Breast epithelium (tissue), 4 donors: ENCODE measurements at regions not wholly inside any gene's neighbourhood (a gene's known extent, or its start where the extent isn't known, plus 50 kb on each side); places are given as distances from the start of the nearest gene placed in this dataset.

Source experiments
- DNase-seq, 2 donors: peaks; one replicate each; pipeline ENCODE4 v3.0.0-alpha.2; 2019; ENCODE audit warnings: low spot score in 2 of 2
- H3K27ac ChIP-seq, 2 donors: fragments of 200-600 bp; sonication (generic) in 1 of 2; one replicate each; pipeline ENCODE4 v1.5.1; 2016 to 2019; ENCODE audit warnings: mild to moderate bottlenecking in 1 of 2
- H3K27me3 ChIP-seq, 2 donors: fragments of 200-600 bp; sonication (generic) in 1 of 2; one replicate each; pipeline versions ENCODE4 v1.5.1 to v1.6.0; 2017 to 2019; ENCODE audit warnings: control low read depth in 1 of 2, mild to moderate bottlenecking in 1 of 2
- H3K36me3 ChIP-seq: fragments of 200-600 bp; one replicate; pipeline ENCODE4 v1.5.1; 2019
- H3K4me1 ChIP-seq, 2 donors: fragments of 200-600 bp; sonication (generic); one replicate each; pipeline ENCODE4 v1.5.1; 2016 to 2019; ENCODE audit warnings: control low read depth in 1 of 2
- H3K4me3 ChIP-seq, 3 donors: fragments of 200-600 bp; sonication (generic); 1 replicate in 2 of 3; 2 replicates in 1 of 3; pipeline ENCODE4 v1.5.1; 2016 to 2019; ENCODE audit warnings: mild to moderate bottlenecking in 3 of 3, moderate library complexity in 2 of 3
- H3K9me3 ChIP-seq, 2 donors: fragments of 200-600 bp; sonication (generic) in 1 of 2; one replicate each; pipeline ENCODE4 v1.5.1; 2016 to 2019; ENCODE audit warnings: control low read depth in 1 of 2
- POLR2A ChIP-seq: fragments of 450-650 bp; IDR thresholded peaks from one replicate; pipeline ENCODE4 v1.6.1; 2016; ENCODE audit warnings: antibody characterized with exemption, mild to moderate bottlenecking, moderate library complexity
- POLR2AphosphoS5 ChIP-seq, 3 donors: sonication (generic); formaldehyde crosslinking; IDR thresholded peaks; one replicate each; pipeline ENCODE4 v1.6.1; 2017; ENCODE audit warnings: antibody characterized with exemption in 3 of 3
- intact Hi-C: fragments of 100-400 bp; cut with DNase I; formaldehyde crosslinking; loops from one replicate; pipeline ENCODE4 v1.15.1; 2023; ENCODE audit warnings: low total_unique reads
- TF ChIP-seq, protein P1 (sequence below), 3 donors: fragments of 450-650 bp; IDR thresholded peaks; one replicate each; pipeline ENCODE4 v1.5.1; 2016 to 2017; ENCODE audit warnings: antibody characterized with exemption in 3 of 3, mild to moderate bottlenecking in 3 of 3, moderate library complexity in 3 of 3

- H3K4me1 ChIP-seq = no peaks in the 10 kb centered on the region
- no peak overlapping the region for H3K27ac ChIP-seq
- H3K36me3 ChIP-seq = no peaks in the 10 kb centered on the region
- no peak overlapping the region for H3K4me3 ChIP-seq
- H3K27me3 ChIP-seq = no peaks in the 10 kb centered on the region
- intact Hi-C loops = loop anchor here (10.0 kb wide), 1 partner anchor 1826 kb away; no protein-coding TSS in a partner anchor
- no peak for DNase-seq
- H3K9me3 ChIP-seq = no peaks in the 10 kb centered on the region
- TF ChIP-seq, protein P1, sequence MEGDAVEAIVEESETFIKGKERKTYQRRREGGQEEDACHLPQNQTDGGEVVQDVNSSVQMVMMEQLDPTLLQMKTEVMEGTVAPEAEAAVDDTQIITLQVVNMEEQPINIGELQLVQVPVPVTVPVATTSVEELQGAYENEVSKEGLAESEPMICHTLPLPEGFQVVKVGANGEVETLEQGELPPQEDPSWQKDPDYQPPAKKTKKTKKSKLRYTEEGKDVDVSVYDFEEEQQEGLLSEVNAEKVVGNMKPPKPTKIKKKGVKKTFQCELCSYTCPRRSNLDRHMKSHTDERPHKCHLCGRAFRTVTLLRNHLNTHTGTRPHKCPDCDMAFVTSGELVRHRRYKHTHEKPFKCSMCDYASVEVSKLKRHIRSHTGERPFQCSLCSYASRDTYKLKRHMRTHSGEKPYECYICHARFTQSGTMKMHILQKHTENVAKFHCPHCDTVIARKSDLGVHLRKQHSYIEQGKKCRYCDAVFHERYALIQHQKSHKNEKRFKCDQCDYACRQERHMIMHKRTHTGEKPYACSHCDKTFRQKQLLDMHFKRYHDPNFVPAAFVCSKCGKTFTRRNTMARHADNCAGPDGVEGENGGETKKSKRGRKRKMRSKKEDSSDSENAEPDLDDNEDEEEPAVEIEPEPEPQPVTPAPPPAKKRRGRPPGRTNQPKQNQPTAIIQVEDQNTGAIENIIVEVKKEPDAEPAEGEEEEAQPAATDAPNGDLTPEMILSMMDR (IDR thresholded peaks at IDR 0.05) = no peak
- no peak for TF ChIP-seq POLR2A
- no peak for TF ChIP-seq POLR2AphosphoS5 (IDR thresholded peaks at IDR 0.05)
These were observed 446.0 kb upstream of the DCN start for GRCh38 chr12:91628656-91629055.

- no peak overlapping the region for H3K4me3 ChIP-seq
- H3K9me3 ChIP-seq = no peaks in the 10 kb centered on the region
- no peak overlapping the region for H3K27ac ChIP-seq
- TF ChIP-seq, protein P1 (IDR thresholded peaks at IDR 0.05) = no peak
- TF ChIP-seq POLR2AphosphoS5 (IDR thresholded peaks at IDR 0.05) (no peak), POLR2A (no peak)
- DNase-seq = no peak
- no peaks in the 10 kb centered on the region for H3K27me3 ChIP-seq
- H3K4me1 ChIP-seq = no peaks in the 10 kb centered on the region
- intact Hi-C loops = loop anchor here (10.0 kb wide), 1 partner anchor 1828 kb away; no protein-coding TSS in a partner anchor
- no peaks in the 10 kb centered on the region for H3K36me3 ChIP-seq
These were observed 444.6 kb upstream of the DCN start for GRCh38 chr12:91627225-91627624.

- intact Hi-C loops = loop anchor here (10.0 kb wide), 1 partner anchor 1832 kb away; no protein-coding TSS in a partner anchor
- Histone ChIP-seq H3K27me3 (no peaks in the 10 kb centered on the region), H3K36me3 (no peaks in the 10 kb centered on the region), H3K27ac (no peak overlapping the region), H3K4me1 (no peaks in the 10 kb centered on the region), H3K4me3 (no peak overlapping the region), H3K9me3 (no peaks in the 10 kb centered on the region)
- DNase-seq = no peak
- no peak for TF ChIP-seq POLR2AphosphoS5 (IDR thresholded peaks at IDR 0.05)
- TF ChIP-seq, protein P1 (IDR thresholded peaks at IDR 0.05) = no peak
- TF ChIP-seq POLR2A = no peak
These were observed 440.4 kb upstream of the DCN start for GRCh38 chr12:91622981-91623380.

DNA sequence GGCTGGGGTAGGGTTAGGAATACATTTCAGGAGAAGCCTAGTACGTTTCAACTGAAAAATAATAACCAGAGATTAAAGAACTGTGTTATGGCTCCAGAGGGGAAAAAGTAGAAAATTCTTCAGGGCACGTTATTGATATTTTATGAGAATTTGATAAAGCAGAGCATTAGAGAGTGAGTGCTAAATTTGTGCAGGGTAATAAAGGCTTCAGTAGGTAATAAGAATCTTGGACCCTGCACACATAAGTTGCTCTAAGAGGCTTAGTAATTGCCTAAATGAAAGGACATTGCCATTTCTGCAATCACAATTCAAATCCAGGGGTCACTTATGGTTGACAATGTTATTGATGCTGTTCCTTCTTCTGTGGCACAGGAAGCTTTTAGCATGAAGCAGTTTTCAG lies 439.4 kb upstream of the DCN start:
- Histone ChIP-seq H3K36me3 (no peaks in the 10 kb centered on the region), H3K27ac (no peak overlapping the region), H3K4me1 (no peaks in the 10 kb centered on the region), H3K27me3 (no peaks in the 10 kb centered on the region), H3K9me3 (no peaks in the 10 kb centered on the region), H3K4me3 (no peak overlapping the region)
- TF ChIP-seq POLR2A (no peak), POLR2AphosphoS5 (IDR thresholded peaks at IDR 0.05) (no peak)
- TF ChIP-seq, protein P1 (IDR thresholded peaks at IDR 0.05) = no peak
- DNase-seq = no peak
- intact Hi-C loops = loop anchor here (10.0 kb wide), 1 partner anchor 1833 kb away; no protein-coding TSS in a partner anchor

DNA sequence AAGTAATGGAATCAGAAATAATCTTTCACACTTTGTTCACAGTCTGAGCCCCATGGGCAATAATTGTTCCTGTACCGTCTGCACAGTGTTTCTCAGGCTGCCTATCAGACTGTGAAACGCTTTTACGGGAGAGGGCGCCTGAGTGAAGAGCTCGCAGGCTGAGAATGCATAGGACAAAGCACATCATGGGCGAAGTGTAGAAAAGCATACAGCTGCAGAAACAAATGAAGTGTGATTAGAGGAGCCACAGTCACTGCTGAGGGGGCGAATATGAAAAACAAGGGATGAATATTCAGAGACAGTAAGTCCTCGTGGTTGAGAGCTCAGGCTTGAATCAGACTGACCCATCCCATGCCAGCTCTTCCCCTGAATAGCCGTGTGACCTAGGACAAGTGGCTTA lies 438.4 kb upstream of the DCN start:
- H3K9me3 ChIP-seq = no peaks in the 10 kb centered on the region

More for the DNA sequence above, 438.4 kb upstream of the DCN start:
- no peak for TF ChIP-seq POLR2AphosphoS5 (IDR thresholded peaks at IDR 0.05)
- TF ChIP-seq, protein P1 (IDR thresholded peaks at IDR 0.05) = no peak
- H3K27me3 ChIP-seq = no peaks in the 10 kb centered on the region
- H3K4me1 ChIP-seq = no peaks in the 10 kb centered on the region
- H3K4me3 ChIP-seq = no peak overlapping the region
- no peak overlapping the region for H3K27ac ChIP-seq
- intact Hi-C loops = loop anchor here (10.0 kb wide), 1 partner anchor 1834 kb away; no protein-coding TSS in a partner anchor
- DNase-seq = no peak
- H3K36me3 ChIP-seq = no peaks in the 10 kb centered on the region
